ENCODE measurements at regions not wholly inside any gene's neighbourhood (a gene's known extent, or its start where the extent isn't known, plus 50 kb on each side); places are given as distances from the start of the nearest gene placed in this dataset.
A peak's percentile ranks its signal among the peaks of the same experiment; 100 is the strongest.

DNA sequence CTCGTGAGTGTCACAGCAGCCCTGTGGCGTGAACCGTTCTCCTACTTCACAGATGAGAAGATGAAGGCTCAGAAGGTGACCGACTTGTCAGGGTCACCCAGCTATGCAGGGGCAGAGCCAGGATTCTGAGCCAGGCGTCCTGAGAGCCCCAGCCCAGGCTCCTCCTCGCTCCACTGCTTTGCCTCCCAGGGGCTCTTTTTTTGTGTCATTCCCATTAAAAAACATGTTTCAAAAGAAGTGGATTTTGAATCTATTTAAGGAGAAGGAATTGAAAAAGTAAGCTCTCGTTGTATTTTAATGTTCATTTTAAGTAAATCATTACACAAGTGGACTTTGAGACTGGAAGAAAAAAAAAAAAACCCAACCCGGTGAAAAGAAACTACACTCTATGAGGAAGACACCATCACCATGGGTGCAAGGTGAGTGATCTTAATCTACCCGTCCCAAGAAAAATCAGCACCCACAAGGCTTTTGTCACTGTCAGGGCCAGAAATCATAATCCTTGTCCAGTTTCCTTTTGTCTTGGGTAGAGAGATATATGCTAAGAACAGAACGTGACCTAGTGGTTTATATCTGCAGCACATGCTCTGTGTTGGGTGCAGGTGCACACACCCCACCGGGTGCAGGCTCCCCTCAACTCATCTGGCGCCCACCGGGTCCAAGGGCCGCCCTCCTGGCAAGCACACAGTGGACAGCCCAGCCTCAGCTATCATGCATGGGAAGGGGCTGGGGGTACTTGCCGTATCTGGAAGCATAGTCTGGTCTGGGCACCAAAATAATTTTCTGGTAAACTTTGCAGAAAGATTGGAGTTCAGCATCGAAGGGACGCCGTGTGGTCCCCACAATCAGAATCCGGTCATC is 73.5 kb upstream of the ASB18 start:
- no peaks in the 10 kb centered on the region for H3K36me3 ChIP-seq (ENCODE audit: control insufficient read depth in 2 of 2, insufficient read depth in 2 of 2, low read length in 1 of 2)
- peak overlapping the region in 1 of 2 donors; percentile 25 for H3K27ac ChIP-seq (ENCODE audit: low read depth in 2 of 2, low read length in 1 of 2)
- H3K27me3 ChIP-seq (ENCODE audit: control insufficient read depth in 1 of 2, insufficient read depth in 2 of 2, low read length in 2 of 2) = no peaks in the 10 kb centered on the region
- peaks cover 0 to 11% of the 10 kb centered on the region in 2 donors for H3K4me1 ChIP-seq (ENCODE audit: control insufficient read depth in 2 of 2, insufficient read depth in 2 of 2, low read length in 1 of 2)
- no peak overlapping the region for H3K4me3 ChIP-seq (ENCODE audit: low read depth in 1 of 2, low read length in 2 of 2)
- WGBS, 2 donors = 74 to 87% methylated on average over 19 of the region's 19 CpGs
- peaks cover 0 to 4% of the 10 kb centered on the region in 2 donors for H3K9me3 ChIP-seq (ENCODE audit: control insufficient read depth in 2 of 2, insufficient read depth in 1 of 2, low read depth in 1 of 2, low read length in 1 of 2)

DNA sequence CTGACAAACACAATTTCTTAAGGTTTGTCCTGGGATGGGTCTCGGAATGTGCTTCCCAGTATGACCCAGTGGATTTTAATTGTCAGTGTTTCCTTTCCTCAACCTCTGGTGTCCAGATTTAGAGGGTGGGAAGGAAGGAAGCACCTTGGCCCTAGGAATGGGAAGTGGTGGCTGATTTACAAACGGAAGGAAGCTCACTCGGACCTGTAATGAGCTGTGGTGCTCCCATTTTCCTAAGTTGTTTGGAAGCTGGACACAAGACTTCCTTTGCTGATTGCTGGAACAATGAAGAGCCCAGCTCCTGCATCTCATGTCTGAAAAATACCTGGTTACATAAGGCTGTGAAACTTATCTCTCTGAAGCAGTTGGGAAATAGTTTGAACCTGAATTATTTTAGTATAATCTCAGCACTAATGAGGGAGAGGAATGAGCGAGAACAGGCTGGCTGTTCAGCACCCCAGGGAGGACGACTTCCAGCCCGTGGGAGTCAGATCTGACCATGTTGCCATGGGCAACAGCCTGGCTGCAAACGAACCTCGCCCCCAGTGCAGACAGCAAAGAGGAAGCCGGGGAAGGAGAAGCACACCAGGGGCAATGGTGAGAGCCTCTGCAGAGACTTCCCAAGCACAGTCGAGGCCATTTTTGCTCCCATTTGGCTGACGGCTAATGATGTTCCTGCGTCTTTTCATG is 74.4 kb upstream of the ASB18 start:
- H3K4me3 ChIP-seq (ENCODE audit: low read depth in 1 of 2, low read length in 2 of 2) = no peak overlapping the region
- H3K27me3 ChIP-seq (ENCODE audit: control insufficient read depth in 1 of 2, insufficient read depth in 2 of 2, low read length in 2 of 2) = no peaks in the 10 kb centered on the region
- H3K4me1 ChIP-seq (ENCODE audit: control insufficient read depth in 2 of 2, insufficient read depth in 2 of 2, low read length in 1 of 2) = peaks cover 0 to 11% of the 10 kb centered on the region in 2 donors
- 27 to 39% methylated on average over 12 of the region's 12 CpGs for WGBS, 2 donors
- peak overlapping the region in 1 of 2 donors; percentile 47 for H3K27ac ChIP-seq (ENCODE audit: low read depth in 2 of 2, low read length in 1 of 2)
- H3K9me3 ChIP-seq (ENCODE audit: control insufficient read depth in 2 of 2, insufficient read depth in 1 of 2, low read depth in 1 of 2, low read length in 1 of 2) = peaks cover 0 to 4% of the 10 kb centered on the region in 2 donors
- H3K36me3 ChIP-seq (ENCODE audit: control insufficient read depth in 2 of 2, insufficient read depth in 2 of 2, low read length in 1 of 2) = no peaks in the 10 kb centered on the region

GRCh38 chr2:236340251-236340650 is 76.0 kb upstream of the ASB18 start:
- Histone ChIP-seq H3K4me3 (ENCODE audit: low read depth in 1 of 2, low read length in 2 of 2) (no peak overlapping the region), H3K4me1 (ENCODE audit: control insufficient read depth in 2 of 2, insufficient read depth in 2 of 2, low read length in 1 of 2) (peaks cover 0 to 11% of the 10 kb centered on the region in 2 donors), H3K9me3 (ENCODE audit: control insufficient read depth in 2 of 2, insufficient read depth in 1 of 2, low read depth in 1 of 2, low read length in 1 of 2) (peaks cover 0 to 4% of the 10 kb centered on the region in 2 donors), H3K36me3 (ENCODE audit: control insufficient read depth in 2 of 2, insufficient read depth in 2 of 2, low read length in 1 of 2) (no peaks in the 10 kb centered on the region), H3K27ac (ENCODE audit: low read depth in 2 of 2, low read length in 1 of 2) (no peak overlapping the region), H3K27me3 (ENCODE audit: control insufficient read depth in 1 of 2, insufficient read depth in 2 of 2, low read length in 2 of 2) (no peaks in the 10 kb centered on the region)
- WGBS, 2 donors = 94% methylated on average over 6 of the region's 6 CpGs

DNA sequence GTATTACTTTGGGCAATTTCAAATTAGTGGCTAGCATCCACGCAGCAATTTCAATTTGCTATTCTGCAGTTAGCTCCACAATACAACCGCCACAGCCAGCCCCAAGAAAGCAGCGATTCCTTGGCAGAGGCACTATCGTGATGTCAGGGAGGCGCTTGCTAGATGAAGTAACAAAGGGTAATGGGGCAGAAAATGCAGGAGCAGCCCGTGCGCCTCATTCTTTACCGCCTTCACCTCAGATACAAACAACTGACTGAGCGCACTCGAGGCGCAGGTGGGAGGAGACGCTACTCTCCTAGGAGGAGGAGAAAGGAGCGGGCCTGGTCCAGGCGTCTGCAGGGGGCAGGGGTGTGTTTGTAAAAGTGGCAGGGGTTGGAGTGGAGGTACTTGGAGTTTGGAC is 76.9 kb upstream of the ASB18 start:
- Histone ChIP-seq H3K36me3 (ENCODE audit: control insufficient read depth in 2 of 2, insufficient read depth in 2 of 2, low read length in 1 of 2) (no peaks in the 10 kb centered on the region), H3K9me3 (ENCODE audit: control insufficient read depth in 2 of 2, insufficient read depth in 1 of 2, low read depth in 1 of 2, low read length in 1 of 2) (peaks cover 0 to 4% of the 10 kb centered on the region in 2 donors), H3K4me3 (ENCODE audit: low read depth in 1 of 2, low read length in 2 of 2) (no peak overlapping the region), H3K4me1 (ENCODE audit: control insufficient read depth in 2 of 2, insufficient read depth in 2 of 2, low read length in 1 of 2) (peaks cover 0 to 11% of the 10 kb centered on the region in 2 donors), H3K27me3 (ENCODE audit: control insufficient read depth in 1 of 2, insufficient read depth in 2 of 2, low read length in 2 of 2) (no peaks in the 10 kb centered on the region), H3K27ac (ENCODE audit: low read depth in 2 of 2, low read length in 1 of 2) (no peak overlapping the region)
- 93 to 94% methylated on average over 14 of the region's 14 CpGs for WGBS, 2 donors

DNA sequence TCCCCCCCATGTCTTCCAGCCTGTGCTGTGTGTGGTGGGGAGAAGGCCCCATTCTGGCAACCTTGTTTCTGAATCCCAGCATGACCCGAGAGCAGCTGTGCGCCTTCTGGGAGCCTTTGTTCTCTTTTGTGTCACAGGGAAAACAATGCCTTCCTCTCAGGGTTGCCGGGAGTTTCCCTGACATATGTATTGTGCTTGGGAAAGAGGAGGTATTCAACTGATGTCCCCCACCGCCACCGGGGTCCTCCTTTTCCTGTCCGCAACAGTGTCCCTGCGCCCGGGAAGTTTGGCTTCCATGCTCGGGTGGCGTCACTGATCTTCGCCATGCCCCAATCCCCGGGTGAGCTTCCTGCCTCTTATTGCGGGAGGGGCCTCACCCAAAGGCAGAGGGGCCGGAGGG is 77.5 kb upstream of the ASB18 start:
- H3K27me3 ChIP-seq (ENCODE audit: control insufficient read depth in 1 of 2, insufficient read depth in 2 of 2, low read length in 2 of 2) = no peaks in the 10 kb centered on the region
- no peak overlapping the region for H3K27ac ChIP-seq (ENCODE audit: low read depth in 2 of 2, low read length in 1 of 2)
- H3K9me3 ChIP-seq (ENCODE audit: control insufficient read depth in 2 of 2, insufficient read depth in 1 of 2, low read depth in 1 of 2, low read length in 1 of 2) = peaks cover 0 to 4% of the 10 kb centered on the region in 2 donors
- peaks cover 0 to 8% of the 10 kb centered on the region in 2 donors for H3K4me1 ChIP-seq (ENCODE audit: control insufficient read depth in 2 of 2, insufficient read depth in 2 of 2, low read length in 1 of 2)
- 87 to 89% methylated on average over 14 of the region's 14 CpGs for WGBS, 2 donors
- no peak overlapping the region for H3K4me3 ChIP-seq (ENCODE audit: low read depth in 1 of 2, low read length in 2 of 2)
- no peaks in the 10 kb centered on the region for H3K36me3 ChIP-seq (ENCODE audit: control insufficient read depth in 2 of 2, insufficient read depth in 2 of 2, low read length in 1 of 2)

DNA sequence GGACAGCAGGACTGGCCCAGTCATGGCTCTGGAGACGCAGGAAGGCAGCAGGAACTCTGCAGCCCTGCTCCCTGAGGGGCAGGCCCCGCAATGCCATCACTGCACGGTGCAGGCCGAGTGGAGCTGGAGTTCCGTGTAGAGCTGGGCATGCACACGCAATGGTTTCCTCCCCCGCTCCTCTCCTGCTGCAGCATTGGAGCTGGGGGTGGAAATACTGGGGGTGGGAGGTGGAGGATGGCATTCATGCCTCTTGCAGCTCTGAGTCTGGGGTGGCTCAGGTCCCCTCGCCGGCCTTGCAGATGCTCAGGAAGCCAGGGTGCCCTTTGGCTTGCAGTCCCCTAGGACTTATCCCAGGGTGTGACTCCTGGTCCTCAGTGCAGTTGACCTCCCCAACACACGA is 78.3 kb upstream of the ASB18 start:
- WGBS, 2 donors = 92 to 93% methylated on average over 10 of the region's 10 CpGs
- H3K4me3 ChIP-seq (ENCODE audit: low read depth in 1 of 2, low read length in 2 of 2) = no peak overlapping the region
- peaks cover 0 to 8% of the 10 kb centered on the region in 2 donors for H3K4me1 ChIP-seq (ENCODE audit: control insufficient read depth in 2 of 2, insufficient read depth in 2 of 2, low read length in 1 of 2)
- peaks cover 0 to 4% of the 10 kb centered on the region in 2 donors for H3K9me3 ChIP-seq (ENCODE audit: control insufficient read depth in 2 of 2, insufficient read depth in 1 of 2, low read depth in 1 of 2, low read length in 1 of 2)
- no peaks in the 10 kb centered on the region for H3K36me3 ChIP-seq (ENCODE audit: control insufficient read depth in 2 of 2, insufficient read depth in 2 of 2, low read length in 1 of 2)
- no peak overlapping the region for H3K27ac ChIP-seq (ENCODE audit: low read depth in 2 of 2, low read length in 1 of 2)
- H3K27me3 ChIP-seq (ENCODE audit: control insufficient read depth in 1 of 2, insufficient read depth in 2 of 2, low read length in 2 of 2) = no peaks in the 10 kb centered on the region

DNA sequence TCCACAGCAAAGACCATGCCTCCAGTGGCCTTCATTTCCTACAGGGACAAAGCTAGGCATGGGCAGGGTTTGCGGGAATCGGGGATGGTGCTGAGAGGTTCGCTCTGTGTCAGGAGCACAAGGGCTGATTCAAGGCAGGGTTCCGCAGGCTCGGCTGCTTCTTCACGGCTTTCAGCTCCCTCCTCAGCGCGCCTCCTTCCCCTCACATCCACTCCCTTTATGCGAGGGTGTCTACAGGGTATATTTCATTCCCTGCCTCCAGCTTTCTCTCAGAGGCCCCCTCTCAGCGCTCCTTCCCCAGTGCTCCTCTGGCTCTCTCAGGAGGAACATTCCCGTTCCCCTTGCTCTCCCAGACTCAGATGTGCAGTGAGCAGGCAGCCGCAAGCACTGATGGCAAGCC is 78.7 kb upstream of the ASB18 start:
- Histone ChIP-seq H3K36me3 (ENCODE audit: control insufficient read depth in 2 of 2, insufficient read depth in 2 of 2, low read length in 1 of 2) (no peaks in the 10 kb centered on the region), H3K27ac (ENCODE audit: low read depth in 2 of 2, low read length in 1 of 2) (no peak overlapping the region), H3K4me3 (ENCODE audit: low read depth in 1 of 2, low read length in 2 of 2) (no peak overlapping the region), H3K9me3 (ENCODE audit: control insufficient read depth in 2 of 2, insufficient read depth in 1 of 2, low read depth in 1 of 2, low read length in 1 of 2) (peaks cover 0 to 4% of the 10 kb centered on the region in 2 donors), H3K27me3 (ENCODE audit: control insufficient read depth in 1 of 2, insufficient read depth in 2 of 2, low read length in 2 of 2) (no peaks in the 10 kb centered on the region), H3K4me1 (ENCODE audit: control insufficient read depth in 2 of 2, insufficient read depth in 2 of 2, low read length in 1 of 2) (peaks cover 0 to 8% of the 10 kb centered on the region in 2 donors)
- WGBS, 2 donors = 93 to 94% methylated on average over 12 of the region's 12 CpGs

DNA sequence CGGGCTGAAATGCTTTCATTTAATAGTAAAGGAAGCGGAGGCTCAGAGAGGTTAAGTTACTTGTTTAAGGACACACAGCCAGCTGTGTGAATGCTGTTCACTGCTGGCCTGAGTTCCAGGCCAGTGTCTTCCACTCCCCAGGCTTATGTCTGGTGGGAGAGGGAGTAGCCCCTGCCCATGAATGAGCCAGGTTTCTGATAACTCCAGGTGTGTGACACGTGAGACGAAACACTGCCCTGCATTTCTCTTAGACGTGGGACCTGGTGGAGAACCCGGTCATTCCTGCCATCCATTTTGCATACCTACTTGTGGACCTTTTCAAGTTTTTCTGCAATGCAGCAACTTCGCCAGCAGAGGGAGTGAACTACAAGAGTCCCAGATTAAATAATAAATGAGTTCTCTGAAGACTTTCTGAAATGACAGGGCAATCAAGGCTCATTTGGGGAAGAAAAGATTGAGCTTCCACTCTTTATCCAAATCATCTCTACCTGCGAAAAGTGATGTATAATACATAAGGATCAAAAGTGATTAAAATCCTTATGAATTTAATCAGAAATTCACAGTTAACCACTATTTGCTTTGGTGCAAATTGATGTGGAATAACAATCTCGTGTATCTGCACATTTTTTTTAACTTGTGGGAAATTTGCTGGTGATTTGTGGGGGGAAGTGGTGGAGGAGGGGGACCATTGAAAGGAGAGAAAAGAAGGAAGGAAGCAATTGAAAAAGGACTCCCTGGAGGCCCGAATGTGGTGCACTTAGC is 79.4 kb upstream of the ASB18 start:
- Histone ChIP-seq H3K27ac (ENCODE audit: low read depth in 2 of 2, low read length in 1 of 2) (no peak overlapping the region), H3K4me3 (ENCODE audit: low read depth in 1 of 2, low read length in 2 of 2) (no peak overlapping the region)
- 38 to 40% methylated on average over 10 of the region's 10 CpGs for WGBS, 2 donors

DNA sequence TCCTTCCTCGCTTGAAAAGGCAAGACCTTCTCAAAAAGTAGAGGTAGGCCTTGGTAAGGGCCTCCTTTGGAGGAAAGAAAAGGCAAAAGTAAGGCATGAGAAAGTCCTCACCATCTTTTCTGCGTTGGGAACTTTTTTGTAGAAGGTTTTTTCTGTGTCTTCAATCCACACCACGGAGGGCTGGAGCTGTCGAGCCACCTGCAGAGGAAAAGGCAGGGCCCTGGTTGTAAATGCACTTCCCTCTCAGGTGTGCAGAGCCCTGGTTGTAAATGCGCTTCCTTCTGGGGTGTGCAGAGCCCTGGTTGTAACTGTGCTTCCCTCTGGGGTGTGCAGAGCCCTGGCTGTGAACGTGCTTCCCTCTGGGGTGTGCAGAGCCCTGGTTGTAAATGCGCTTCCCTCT is 80.2 kb upstream of the ASB18 start:
- no peaks in the 10 kb centered on the region for H3K36me3 ChIP-seq (ENCODE audit: control insufficient read depth in 2 of 2, insufficient read depth in 2 of 2, low read length in 1 of 2)
- peaks cover 0 to 8% of the 10 kb centered on the region in 2 donors for H3K4me1 ChIP-seq (ENCODE audit: control insufficient read depth in 2 of 2, insufficient read depth in 2 of 2, low read length in 1 of 2)
- no peak overlapping the region for H3K27ac ChIP-seq (ENCODE audit: low read depth in 2 of 2, low read length in 1 of 2)
- no peaks in the 10 kb centered on the region for H3K27me3 ChIP-seq (ENCODE audit: control insufficient read depth in 1 of 2, insufficient read depth in 2 of 2, low read length in 2 of 2)
- peaks cover 0 to 4% of the 10 kb centered on the region in 2 donors for H3K9me3 ChIP-seq (ENCODE audit: control insufficient read depth in 2 of 2, insufficient read depth in 1 of 2, low read depth in 1 of 2, low read length in 1 of 2)
- WGBS, 2 donors = 77 to 80% methylated on average over 7 of the region's 7 CpGs
- H3K4me3 ChIP-seq (ENCODE audit: low read depth in 1 of 2, low read length in 2 of 2) = no peak overlapping the region

More for the DNA sequence above, 79.4 kb upstream of the ASB18 start:
- H3K27me3 ChIP-seq (ENCODE audit: control insufficient read depth in 1 of 2, insufficient read depth in 2 of 2, low read length in 2 of 2) = no peaks in the 10 kb centered on the region
- peaks cover 0 to 4% of the 10 kb centered on the region in 2 donors for H3K9me3 ChIP-seq (ENCODE audit: control insufficient read depth in 2 of 2, insufficient read depth in 1 of 2, low read depth in 1 of 2, low read length in 1 of 2)
- peaks cover 0 to 8% of the 10 kb centered on the region in 2 donors for H3K4me1 ChIP-seq (ENCODE audit: control insufficient read depth in 2 of 2, insufficient read depth in 2 of 2, low read length in 1 of 2)
- no peaks in the 10 kb centered on the region for H3K36me3 ChIP-seq (ENCODE audit: control insufficient read depth in 2 of 2, insufficient read depth in 2 of 2, low read length in 1 of 2)
